Panc1 (cell line): ENCODE measurements at regions not wholly inside any gene's neighbourhood (a gene's known extent, or its start where the extent isn't known, plus 50 kb on each side); places are given as distances from the start of the nearest gene placed in this dataset.

Experiments
- CTCF ChIP-seq: fragments of 450-650 bp; IDR thresholded peaks from 2 replicates; pipeline ENCODE4 v1.5.1; 2017; ENCODE audit warnings: mild to moderate bottlenecking
- POLR2AphosphoS5 ChIP-seq: IDR thresholded peaks from 2 replicates; pipeline ENCODE4 v1.6.1; 2012; ENCODE audit warnings: mild to moderate bottlenecking, low read depth, low read length, moderate library complexity
- REST ChIP-seq, 2 experiments: IDR thresholded peaks; 2 replicates each; pipeline ENCODE4 v1.6.1; 2011 to 2012; ENCODE audit warnings: low read depth in 2 of 2, control low read depth in 1 of 2, low read length in 1 of 2, mild to moderate bottlenecking in 1 of 2, moderate library complexity in 1 of 2; ENCODE audit not compliant: insufficient read depth in 1 of 2
- TCF7L2 ChIP-seq: IDR thresholded peaks from 2 replicates; pipeline ENCODE4 v1.6.1; 2011; ENCODE audit warnings: mild to moderate bottlenecking, low read depth, low read length, inconsistent platforms

GRCh38 chr1:29556657-29557056 is 320.3 kb downstream of the PTPRU start:
- TF ChIP-seq REST (IDR thresholded peaks at IDR 0.05; ENCODE audit: insufficient read depth in 1 of 2, low read depth in 2 of 2, low read length in 1 of 2) (no peak), CTCF (no peak), TCF7L2 (no peak), POLR2AphosphoS5 (no peak)
